ENCODE measurements at regions not wholly inside any gene's neighbourhood (a gene's known extent, or its start where the extent isn't known, plus 50 kb on each side); places are given as distances from the start of the nearest gene placed in this dataset.

- no peak for DNase-seq
These were observed 326.6 kb upstream of the DPH6 start for GRCh38 chr15:35872577-35872976.

GRCh38 chr15:35874260-35874905, 328.4 kb upstream of the DPH6 start:
- no peak for DNase-seq

GRCh38 chr15:35876762-35877161, 330.8 kb upstream of the DPH6 start:
- DNase-seq = no peak

GRCh38 chr15:35880896-35881295, 334.9 kb upstream of the DPH6 start:
- DNase-seq = no peak

GRCh38 chr15:35885870-35886269, 339.9 kb upstream of the DPH6 start:
- no peak for DNase-seq

GRCh38 chr15:35886765-35887164, 340.8 kb upstream of the DPH6 start:
- no peak for DNase-seq

GRCh38 chr15:35888815-35889214, 342.9 kb upstream of the DPH6 start:
- no peak for DNase-seq

- DNase-seq = no peak
These were observed 361.5 kb upstream of the DPH6 start for GRCh38 chr15:35907511-35907910.

- DNase-seq = no peak
These were observed 363.4 kb upstream of the DPH6 start for GRCh38 chr15:35909414-35909813.

GRCh38 chr15:35910227-35910626, 364.3 kb upstream of the DPH6 start:
- DNase-seq = no peak

- no peak for DNase-seq
These were observed 365.2 kb upstream of the DPH6 start for GRCh38 chr15:35911052-35911777.

- DNase-seq = no peak
These were observed 366.2 kb upstream of the DPH6 start for GRCh38 chr15:35912196-35912595.

GRCh38 chr15:35914573-35914972, 368.6 kb upstream of the DPH6 start:
- no peak for DNase-seq

GRCh38 chr15:35921046-35921445, 375.1 kb upstream of the DPH6 start:
- no peak for DNase-seq

GRCh38 chr15:35925275-35926006, 379.5 kb upstream of the DPH6 start:
- DNase-seq = no peak

GRCh38 chr15:35926007-35926380, 380.0 kb upstream of the DPH6 start:
- no peak for DNase-seq

- DNase-seq = no peak
These were observed 382.9 kb upstream of the DPH6 start for GRCh38 chr15:35928847-35929246.

- no peak for DNase-seq
These were observed 383.9 kb upstream of the DPH6 start for GRCh38 chr15:35929740-35930444.

- DNase-seq = no peak
These were observed 385.9 kb upstream of the DPH6 start for GRCh38 chr15:35931799-35932341.

- no peak for DNase-seq
These were observed 386.6 kb upstream of the DPH6 start for GRCh38 chr15:35932531-35932930.

GRCh38 chr15:35933531-35933930, 387.6 kb upstream of the DPH6 start:
- no peak for DNase-seq

- DNase-seq = no peak
These were observed 388.6 kb upstream of the DPH6 start for GRCh38 chr15:35934383-35935049.

- no peak for DNase-seq
These were observed 390.3 kb upstream of the DPH6 start for GRCh38 chr15:35936284-35936683.
